MCF 10A (cell line): ENCODE measurements at regions not wholly inside any gene's neighbourhood (a gene's known extent, or its start where the extent isn't known, plus 50 kb on each side); places are given as distances from the start of the nearest gene placed in this dataset.
"Not testable (repeated sequence)": the region's sequence is repeated elsewhere in the genome, so short reads cannot be mapped to it uniquely, and the experiment has no call there.

Experiments used
- BruUV-seq: library from RNA; stranded (reverse); fragments of 400-500 nt; replicated peaks from 2 replicates; lab custom pipeline; 2021; lab: Mats Ljungman, UMichigan
- CTCF ChIA-PET: fragments of 300-600 bp; sonication (Branson Sonifier 250); formaldehyde crosslinking; extraction: SDS; loops from one replicate; lab custom pipeline; 2021; ENCODE audit warnings: antibody characterized with exemption, inconsistent platforms; lab: Yijun Ruan, JAX
- POLR2A ChIA-PET: fragments of 300-600, 350-650 bp; sonication (Branson Sonifier 250); formaldehyde crosslinking; extraction: SDS; loops from one replicate; lab custom pipeline; 2020; ENCODE audit warnings: antibody characterized with exemption, inconsistent platforms; lab: Yijun Ruan, JAX
- DNase-seq: peaks from one replicate; pipeline ENCODE4 v3.0.0-alpha.2; 2018; ENCODE audit not compliant: unreplicated experiment
- H3K27ac Mint-ChIP-seq: one replicate; pipeline ENCODE4 v1.8.0; 2022; ENCODE audit warnings: mild to moderate bottlenecking, low read depth, mixed read lengths; ENCODE audit not compliant: unreplicated experiment
- H3K27me3 Mint-ChIP-seq: one replicate; pipeline ENCODE4 v1.8.0; 2022; ENCODE audit warnings: mixed read lengths; ENCODE audit not compliant: insufficient read depth, unreplicated experiment
- H3K36me3 Mint-ChIP-seq: one replicate; pipeline ENCODE4 v1.8.0; 2022; ENCODE audit warnings: mild to moderate bottlenecking, moderate library complexity, mixed read lengths; ENCODE audit not compliant: insufficient read depth, unreplicated experiment
- H3K4me1 Mint-ChIP-seq: one replicate; pipeline ENCODE4 v1.8.0; 2022; ENCODE audit warnings: mixed read lengths; ENCODE audit not compliant: insufficient read depth, unreplicated experiment
- H3K4me3 Mint-ChIP-seq: one replicate; pipeline ENCODE4 v1.8.0; 2022; ENCODE audit warnings: mild to moderate bottlenecking, moderate library complexity, mixed read lengths; ENCODE audit not compliant: unreplicated experiment
- H3K9me3 Mint-ChIP-seq: one replicate; pipeline ENCODE4 v1.8.0; 2022; ENCODE audit warnings: mixed read lengths; ENCODE audit not compliant: unreplicated experiment
- CTCF ChIP-seq: fragments of 200-600 bp; IDR thresholded peaks from one replicate; pipeline ENCODE4 v1.8.0; 2022; ENCODE audit warnings: antibody characterized with exemption, mild to moderate bottlenecking; ENCODE audit not compliant: unreplicated experiment
- intact Hi-C: fragments of 100-400 bp; cut with micrococcal nuclease; formaldehyde crosslinking; loops from 2 replicates; pipeline ENCODE4 v1.14.1; 2022

- H3K4me1 Mint-ChIP-seq, intact Hi-C loops, H3K27ac Mint-ChIP-seq, H3K9me3 Mint-ChIP-seq, POLR2A ChIA-PET, H3K4me3 Mint-ChIP-seq, DNase-seq, BruUV-seq, H3K36me3 Mint-ChIP-seq: not testable (repeated sequence)
- CTCF ChIA-PET: interaction anchor here (0.7 kb wide), 1 partner anchor 49 kb away, joined by 3 read pairs; no protein-coding TSS in a partner anchor
- peaks cover 50% of the 10 kb centered on the region for H3K27me3 Mint-ChIP-seq
Measured at GRCh38 chr4:52157071-52157470, 106.0 kb downstream of the SPATA18 start.

- no peak for DNase-seq
- Mint-ChIP-seq H3K27ac (no peak overlapping the region), H3K4me3 (no peak overlapping the region), H3K9me3 (peaks cover 9% of the 10 kb centered on the region), H3K36me3 (no peaks in the 10 kb centered on the region), H3K27me3 (peaks cover 43% of the 10 kb centered on the region), H3K4me1 (no peaks in the 10 kb centered on the region)
- BruUV-seq: no TSS peak
- no peak for TF ChIP-seq CTCF
- POLR2A ChIA-PET: no interaction called here
- intact Hi-C loops: no loop called here
- CTCF ChIA-PET: interaction anchor here (0.7 to 0.8 kb wide), 2 partner anchors 14 to 50 kb away, joined by 3 to 4 read pairs; no protein-coding TSS in a partner anchor
Measured at GRCh38 chr4:52157641-52158316, 106.7 kb downstream of the SPATA18 start.

- Mint-ChIP-seq H3K27ac (no peak overlapping the region), H3K4me3 (no peak overlapping the region), H3K4me1 (no peaks in the 10 kb centered on the region), H3K9me3 (no peaks in the 10 kb centered on the region), H3K36me3 (no peaks in the 10 kb centered on the region), H3K27me3 (peaks cover 12% of the 10 kb centered on the region)
- BruUV-seq: no TSS peak
- no peak for TF ChIP-seq CTCF
- POLR2A ChIA-PET: no interaction called here
- CTCF ChIA-PET: interaction anchor here (0.7 kb wide), 1 partner anchor 115 kb away, joined by 5 read pairs; no protein-coding TSS in a partner anchor
- no peak for DNase-seq
- intact Hi-C loops: no loop called here
Measured at GRCh38 chr4:52160859-52161258, 109.8 kb downstream of the SPATA18 start.

GRCh38 chr4:52164116-52164515, 113.0 kb downstream of the SPATA18 start:
- H3K27me3 Mint-ChIP-seq: peaks cover 6% of the 10 kb centered on the region
- H3K36me3 Mint-ChIP-seq: no peaks in the 10 kb centered on the region
- ChIA-PET CTCF (interaction anchor here (0.6 kb wide), 2 partner anchors 18 to 1997 kb away, joined by 3 to 4 read pairs; no protein-coding TSS in a partner anchor), POLR2A (no interaction called here)
- no peaks in the 10 kb centered on the region for H3K4me1 Mint-ChIP-seq
- intact Hi-C loops: no loop called here
- no peak for DNase-seq
- no peak for TF ChIP-seq CTCF
- no peak overlapping the region for H3K4me3 Mint-ChIP-seq
- no peaks in the 10 kb centered on the region for H3K9me3 Mint-ChIP-seq
- no TSS peak for BruUV-seq
- H3K27ac Mint-ChIP-seq: no peak overlapping the region
